HCT116 (cell line): ENCODE measurements at regions not wholly inside any gene's neighbourhood (a gene's known extent, or its start where the extent isn't known, plus 50 kb on each side); places are given as distances from the start of the nearest gene placed in this dataset.
A peak's percentile ranks its signal among the peaks of the same experiment; 100 is the strongest.

Experiments
- ATAC-seq: fragments of 200-7000 bp; cut with Tn5 transposase; 2 replicates; pipeline ENCODE4 v1.9.1; 2020; ENCODE audit warnings: mild to moderate bottlenecking, moderate library complexity
- BruUV-seq: library from RNA; stranded (reverse); fragments of 400-500 nt; replicated peaks from 2 replicates; lab custom pipeline; 2021; lab: Mats Ljungman, UMichigan
- CTCF ChIA-PET: fragments of 300-600 bp; sonication (Branson Sonifier 250); formaldehyde crosslinking; loops from one replicate; lab custom pipeline; 2021; ENCODE audit warnings: antibody characterized with exemption; lab: Charles Lee
- POLR2A ChIA-PET: fragments of 300-600, 350-600 bp; sonication (Branson Sonifier 250); formaldehyde crosslinking; loops from one replicate; lab custom pipeline; 2021; ENCODE audit warnings: antibody characterized with exemption; lab: Charles Lee
- RAD21 ChIA-PET, 2 experiments: fragments of 300-600 bp; sonication (Branson Sonifier 250); formaldehyde crosslinking; loops; one replicate each; lab custom pipeline; 2023; ENCODE audit warnings: low total read pairs in 2 of 2; ENCODE audit not compliant: uncharacterized antibody in 2 of 2, unreplicated experiment in 2 of 2, low non-redundant PET in 1 of 2; lab: Charles Lee
- DNase-seq: peaks from one replicate; pipeline ENCODE4 v3.0.0-alpha.2; 2010; ENCODE audit warnings: low read depth, low spot score
- H2AFZ ChIP-seq: fragments of 200-600 bp; shearing (Covaris generic), sonication (generic); 2 replicates; pipeline ENCODE4 v1.6.1; 2017; ENCODE audit warnings: low read depth, mixed run types, mixed read lengths, antibody characterized with exemption, low read length; ENCODE audit not compliant: poor library complexity, severe bottlenecking
- H3K27ac ChIP-seq: 2 replicates; pipeline ENCODE4 v1.5.1; 2012; ENCODE audit warnings: low read depth, low read length
- H3K27me3 ChIP-seq: fragments of 200-600 bp; sonication (generic); 2 replicates; pipeline ENCODE4 v1.6.1; 2016; ENCODE audit warnings: mixed run types, low read length, mixed read lengths; ENCODE audit not compliant: insufficient read depth
- H3K36me3 ChIP-seq, 2 experiments: fragments of 200-500 bp in 1 of 2; fragments of 200-600 bp in 1 of 2; sonication (Bioruptor generic) in 1 of 2; sonication (generic) in 1 of 2; 2 replicates each; pipeline versions ENCODE4 v1.5.1 to v1.6.1; 2014 to 2016; ENCODE audit warnings: low read length in 2 of 2, inconsistent platforms in 1 of 2, mixed read lengths in 1 of 2, mixed run types in 1 of 2; ENCODE audit not compliant: insufficient read depth in 2 of 2, control insufficient read depth in 1 of 2
- H3K4me1 ChIP-seq, 2 experiments: fragments of 200-600 bp in 1 of 2; sonication (generic) in 1 of 2; 2 replicates each; pipeline versions ENCODE4 v1.5.1 to v1.6.1; 2012 to 2017; ENCODE audit warnings: low read length in 2 of 2, inconsistent platforms in 1 of 2, mild to moderate bottlenecking in 1 of 2, mixed read lengths in 1 of 2, mixed run types in 1 of 2, moderate library complexity in 1 of 2; ENCODE audit not compliant: insufficient read depth in 2 of 2, control insufficient read depth in 1 of 2
- H3K4me2 ChIP-seq: fragments of 200-600 bp; sonication (generic); 2 replicates; pipeline ENCODE4 v1.6.1; 2017; ENCODE audit warnings: mixed run types, low read length, mixed read lengths
- H3K4me3 ChIP-seq, 2 experiments: fragments of 200-600 bp in 1 of 2; sonication (generic) in 1 of 2; replicated peaks in 1 of 2; 2 replicates each; pipeline ENCODE4 v1.5.1; 2011 to 2016; ENCODE audit warnings: low read length in 2 of 2, control low read depth in 1 of 2, low read depth in 1 of 2, mild to moderate bottlenecking in 1 of 2, mixed read lengths in 1 of 2, mixed run types in 1 of 2
- H3K79me2 ChIP-seq: fragments of 200-600 bp; sonication (generic); 2 replicates; pipeline ENCODE4 v1.6.1; 2017; ENCODE audit warnings: mild to moderate bottlenecking, mixed run types, low read length, moderate library complexity, mixed read lengths; ENCODE audit not compliant: insufficient read depth
- H3K9ac ChIP-seq: fragments of 200-600 bp; sonication (generic); 2 replicates; pipeline ENCODE4 v1.6.1; 2016; ENCODE audit warnings: low read length, mixed read lengths
- H3K9me2 ChIP-seq: fragments of 200-600 bp; sonication (generic), shearing (Covaris generic); 2 replicates; pipeline ENCODE4 v1.6.1; 2017; ENCODE audit warnings: mixed run types, mild to moderate bottlenecking, moderate library complexity; ENCODE audit not compliant: insufficient read depth
- H3K9me3 ChIP-seq, 2 experiments: fragments of 200-500 bp in 1 of 2; fragments of 200-600 bp in 1 of 2; sonication (Bioruptor generic) in 1 of 2; sonication (generic) in 1 of 2; 2 replicates each; pipeline ENCODE4 v1.6.1; 2014 to 2017; ENCODE audit warnings: low read length in 2 of 2, mixed read lengths in 2 of 2, inconsistent platforms in 1 of 2, low read depth in 1 of 2, mild to moderate bottlenecking in 1 of 2, mixed run types in 1 of 2, moderate library complexity in 1 of 2; ENCODE audit not compliant: control insufficient read depth in 1 of 2, insufficient read depth in 1 of 2
- H4K20me1 ChIP-seq: fragments of 200-600 bp; sonication (generic), shearing (Covaris generic); 2 replicates; pipeline ENCODE4 v1.6.1; 2017; ENCODE audit warnings: mixed run types, mild to moderate bottlenecking, moderate library complexity; ENCODE audit not compliant: insufficient read depth
- ATF3 ChIP-seq: IDR thresholded peaks from 2 replicates; pipeline ENCODE4 v1.6.1; 2012
- CBX3 ChIP-seq: IDR thresholded peaks from 2 replicates; pipeline ENCODE4 v1.6.1; 2012; ENCODE audit warnings: low read depth
- CEBPB ChIP-seq: IDR thresholded peaks from 2 replicates; pipeline ENCODE4 v1.6.1; 2012; ENCODE audit warnings: low read depth
- EGR1 ChIP-seq: IDR thresholded peaks from 2 replicates; pipeline ENCODE4 v1.6.1; 2012; ENCODE audit warnings: low read depth
- EZH2phosphoT487 ChIP-seq: fragments of 200-600 bp; IDR thresholded peaks from 2 replicates; pipeline ENCODE4 v1.6.1; 2018; ENCODE audit warnings: antibody characterized with exemption, borderline replicate concordance
- FOSL1 ChIP-seq: IDR thresholded peaks from 2 replicates; pipeline ENCODE4 v1.6.1; 2012; ENCODE audit warnings: low read depth
- JUND ChIP-seq: IDR thresholded peaks from 2 replicates; pipeline ENCODE4 v1.6.1; 2012
- MAX ChIP-seq: IDR thresholded peaks from 2 replicates; pipeline ENCODE4 v1.6.1; 2012
- POLR2A ChIP-seq: IDR thresholded peaks from 2 replicates; pipeline ENCODE4 v1.7.0; 2011; ENCODE audit warnings: borderline replicate concordance; ENCODE audit not compliant: insufficient read depth, insufficient read length; ENCODE audit errors: extremely low read depth
- RAD21 ChIP-seq: IDR thresholded peaks from 2 replicates; pipeline ENCODE4 v1.6.1; 2012; ENCODE audit warnings: low read depth, mild to moderate bottlenecking
- REST ChIP-seq: IDR thresholded peaks from 2 replicates; pipeline ENCODE4 v1.6.1; 2012; ENCODE audit warnings: low read depth
- SIN3A ChIP-seq: IDR thresholded peaks from 2 replicates; pipeline ENCODE4 v1.6.1; 2012; ENCODE audit warnings: low read depth
- SP1 ChIP-seq: IDR thresholded peaks from 2 replicates; pipeline ENCODE4 v1.6.1; 2012; ENCODE audit warnings: low read depth
- SRF ChIP-seq: IDR thresholded peaks from 2 replicates; pipeline ENCODE4 v1.6.1; 2012; ENCODE audit warnings: low read depth
- TCF7L2 ChIP-seq: IDR thresholded peaks from 2 replicates; pipeline ENCODE4 v1.7.0; 2011; ENCODE audit warnings: borderline replicate concordance, inconsistent platforms; ENCODE audit not compliant: insufficient read depth, insufficient read length; ENCODE audit errors: extremely low read depth
- YY1 ChIP-seq: IDR thresholded peaks from 2 replicates; pipeline ENCODE4 v1.6.1; 2011; ENCODE audit warnings: low read length, low read depth, moderate library complexity, mild to moderate bottlenecking; ENCODE audit not compliant: insufficient replicate concordance; ENCODE audit errors: extremely low read depth
- ZBTB33 ChIP-seq: IDR thresholded peaks from 2 replicates; pipeline ENCODE4 v1.6.1; 2011; ENCODE audit warnings: mild to moderate bottlenecking, low read length, moderate library complexity; ENCODE audit not compliant: insufficient replicate concordance; ENCODE audit errors: extremely low read depth
- ZFX ChIP-seq: fragments of 450-650 bp; IDR thresholded peaks from 2 replicates; pipeline ENCODE4 v1.6.1; 2017
- intact Hi-C: fragments of 100-400 bp; cut with micrococcal nuclease; formaldehyde crosslinking; loops from 2 replicates; pipeline ENCODE4 v1.10.0; 2022

GRCh38 chr12:67747869-67748742, 99.6 kb downstream of the DYRK2 start:
- ChIA-PET CTCF (no interaction called here), POLR2A (no interaction called here), RAD21 (no interaction called here)
- Histone ChIP-seq H3K9ac (no peak overlapping the region), H3K4me3 (no peak overlapping the region; a peak in 1 of 4 replicates), H3K9me3 (no peaks in the 10 kb centered on the region), H2AFZ (peak overlapping the region; percentile 55), H3K4me2 (peak overlapping the region; percentile 41), H3K27me3 (no peaks in the 10 kb centered on the region), H3K9me2 (no peaks in the 10 kb centered on the region), H3K27ac (no peak overlapping the region), H3K36me3 (no peaks in the 10 kb centered on the region), H3K4me1 (peaks cover 0 to 30% of the 10 kb centered on the region in 2 experiments; a peak in 2 of 4 replicates), H4K20me1 (no peaks in the 10 kb centered on the region), H3K79me2 (no peaks in the 10 kb centered on the region)
- intact Hi-C loops = no loop called here
- TF ChIP-seq CBX3 (no peak), EGR1 (no peak), TCF7L2 (no peak), RAD21 (no peak), YY1 (no peak), FOSL1 (peak; percentile 12; the same call in 1 of the 2 replicates), SRF (no peak), POLR2A (no peak), SIN3A (no peak), ZFX (no peak), EZH2phosphoT487 (no peak), JUND (no peak; the same call in 1 of the 2 replicates), ZBTB33 (no peak), ATF3 (no peak), MAX (0 out of 2 replicates have a peak, but pooled peaks have one; percentile 12), SP1 (peak; percentile 18; the same call in 1 of the 2 replicates), REST (no peak), CEBPB (peak; percentile 22; the same call in 1 of the 2 replicates)
- peak; percentile 42 for DNase-seq
- ATAC-seq = peak; percentile 66
- no TSS peak for BruUV-seq
